OCI-LY1 (cell line): ENCODE measurements at regions not wholly inside any gene's neighbourhood (a gene's known extent, or its start where the extent isn't known, plus 50 kb on each side); places are given as distances from the start of the nearest gene placed in this dataset.

Experiments
- EZH2 ChIP-seq: fragments of 200-600 bp; sonication (generic), shearing (Covaris generic); IDR thresholded peaks from 2 replicates; pipeline ENCODE4 v1.8.0; 2017; ENCODE audit warnings: borderline replicate concordance, mixed run types, mild to moderate bottlenecking, antibody characterized with exemption, low read length, moderate library complexity, mixed read lengths
- TF ChIP-seq, protein P1 (sequence below): fragments of 200-600 bp; sonication (generic), shearing (Covaris generic); IDR thresholded peaks from 2 replicates; pipeline ENCODE4 v1.5.1; 2017; ENCODE audit warnings: mild to moderate bottlenecking, antibody characterized with exemption, low read length, moderate library complexity, mixed read lengths

- TF ChIP-seq, protein P1, sequence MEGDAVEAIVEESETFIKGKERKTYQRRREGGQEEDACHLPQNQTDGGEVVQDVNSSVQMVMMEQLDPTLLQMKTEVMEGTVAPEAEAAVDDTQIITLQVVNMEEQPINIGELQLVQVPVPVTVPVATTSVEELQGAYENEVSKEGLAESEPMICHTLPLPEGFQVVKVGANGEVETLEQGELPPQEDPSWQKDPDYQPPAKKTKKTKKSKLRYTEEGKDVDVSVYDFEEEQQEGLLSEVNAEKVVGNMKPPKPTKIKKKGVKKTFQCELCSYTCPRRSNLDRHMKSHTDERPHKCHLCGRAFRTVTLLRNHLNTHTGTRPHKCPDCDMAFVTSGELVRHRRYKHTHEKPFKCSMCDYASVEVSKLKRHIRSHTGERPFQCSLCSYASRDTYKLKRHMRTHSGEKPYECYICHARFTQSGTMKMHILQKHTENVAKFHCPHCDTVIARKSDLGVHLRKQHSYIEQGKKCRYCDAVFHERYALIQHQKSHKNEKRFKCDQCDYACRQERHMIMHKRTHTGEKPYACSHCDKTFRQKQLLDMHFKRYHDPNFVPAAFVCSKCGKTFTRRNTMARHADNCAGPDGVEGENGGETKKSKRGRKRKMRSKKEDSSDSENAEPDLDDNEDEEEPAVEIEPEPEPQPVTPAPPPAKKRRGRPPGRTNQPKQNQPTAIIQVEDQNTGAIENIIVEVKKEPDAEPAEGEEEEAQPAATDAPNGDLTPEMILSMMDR, result no peak
- no peak for TF ChIP-seq EZH2
Observed at GRCh38 chr17:13735861-13736260, 134.1 kb upstream of the HS3ST3A1 start.
